Peyer's patch (tissue), 4 donors: ENCODE measurements at regions not wholly inside any gene's neighbourhood (a gene's known extent, or its start where the extent isn't known, plus 50 kb on each side); places are given as distances from the start of the nearest gene placed in this dataset.

Experiments
- DNase-seq, 3 donors: peaks; one replicate each; pipeline ENCODE4 v3.0.0-alpha.2; 2017 to 2019
- H3K27ac ChIP-seq, 4 donors: fragments of 200-600 bp; sonication (generic); one replicate each; pipeline ENCODE4 v1.5.1; 2016 to 2019
- H3K27me3 ChIP-seq, 2 donors: fragments of 200-600 bp; sonication (generic); one replicate each; pipeline ENCODE4 v1.5.1; 2019
- H3K36me3 ChIP-seq, 3 donors: fragments of 200-600 bp; sonication (generic); one replicate each; pipeline ENCODE4 v1.5.1; 2016 to 2019
- H3K4me1 ChIP-seq, 4 donors: fragments of 200-600 bp; sonication (generic); one replicate each; pipeline ENCODE4 v1.5.1; 2016 to 2019
- H3K4me3 ChIP-seq, 4 donors: fragments of 200-600 bp; sonication (generic); 1 replicate in 3 of 4; 2 replicates in 1 of 4; pipeline ENCODE4 v1.5.1; 2016 to 2019; ENCODE audit warnings: mild to moderate bottlenecking in 1 of 4
- H3K9me3 ChIP-seq, 4 donors: fragments of 200-600 bp; sonication (generic); one replicate each; pipeline ENCODE4 v1.5.1; 2016 to 2019; ENCODE audit warnings: mild to moderate bottlenecking in 1 of 4
- CTCF ChIP-seq, 6 experiments: fragments of 450-650 bp in 4 of 6; fragments of 200-600 bp in 2 of 6; sonication (generic) in 1 of 6; IDR thresholded peaks; one replicate each; pipeline ENCODE4 v1.5.1; 2017 to 2019; ENCODE audit warnings: antibody characterized with exemption in 6 of 6, mild to moderate bottlenecking in 3 of 6, moderate library complexity in 1 of 6
- POLR2A ChIP-seq, 2 donors: fragments of 450-650 bp; IDR thresholded peaks; one replicate each; pipeline ENCODE4 v1.5.1; 2017; ENCODE audit warnings: antibody characterized with exemption in 2 of 2, mild to moderate bottlenecking in 2 of 2, moderate library complexity in 2 of 2

GRCh38 chr5:169471021-169471420, 112.6 kb upstream of the SPDL1 start:
- no peaks in the 10 kb centered on the region for H3K9me3 ChIP-seq
- TF ChIP-seq CTCF (IDR thresholded peaks at IDR 0.05): no peak
- no peak for TF ChIP-seq POLR2A (IDR thresholded peaks at IDR 0.05)
- no peak overlapping the region for H3K27ac ChIP-seq
- H3K4me3 ChIP-seq: no peak overlapping the region
- DNase-seq: no peak
- H3K27me3 ChIP-seq: no peaks in the 10 kb centered on the region
- no peaks in the 10 kb centered on the region for H3K36me3 ChIP-seq
- H3K4me1 ChIP-seq: no peaks in the 10 kb centered on the region

GRCh38 chr5:169467041-169467771, 116.4 kb upstream of the SPDL1 start:
- H3K4me3 ChIP-seq: no peak overlapping the region
- no peaks in the 10 kb centered on the region for H3K4me1 ChIP-seq
- no peak for TF ChIP-seq CTCF (IDR thresholded peaks at IDR 0.05)

GRCh38 chr5:169460896-169461295, 122.7 kb upstream of the SPDL1 start:
- Histone ChIP-seq H3K36me3 (no peaks in the 10 kb centered on the region), H3K4me3 (no peak overlapping the region), H3K9me3 (no peaks in the 10 kb centered on the region), H3K4me1 (no peaks in the 10 kb centered on the region), H3K27ac (no peak overlapping the region), H3K27me3 (no peaks in the 10 kb centered on the region)
- TF ChIP-seq CTCF (IDR thresholded peaks at IDR 0.05) (no peak), POLR2A (IDR thresholded peaks at IDR 0.05) (no peak)
- no peak for DNase-seq

More at GRCh38 chr5:169467041-169467771, 116.4 kb upstream of the SPDL1 start:
- no peak overlapping the region for H3K27ac ChIP-seq
- H3K9me3 ChIP-seq: no peaks in the 10 kb centered on the region
- no peaks in the 10 kb centered on the region for H3K36me3 ChIP-seq
- DNase-seq: no peak
- no peaks in the 10 kb centered on the region for H3K27me3 ChIP-seq

GRCh38 chr5:169460123-169460522, 123.5 kb upstream of the SPDL1 start:
- no peaks in the 10 kb centered on the region for H3K9me3 ChIP-seq
- no peak overlapping the region for H3K4me3 ChIP-seq
- no peak for TF ChIP-seq POLR2A (IDR thresholded peaks at IDR 0.05)
- TF ChIP-seq CTCF (IDR thresholded peaks at IDR 0.05): no peak

GRCh38 chr5:169458221-169458620, 125.4 kb upstream of the SPDL1 start:
- H3K9me3 ChIP-seq: no peaks in the 10 kb centered on the region
- TF ChIP-seq CTCF (IDR thresholded peaks at IDR 0.05): no peak
- TF ChIP-seq POLR2A (IDR thresholded peaks at IDR 0.05): no peak
- no peaks in the 10 kb centered on the region for H3K36me3 ChIP-seq
- no peaks in the 10 kb centered on the region for H3K27me3 ChIP-seq
- no peak overlapping the region for H3K4me3 ChIP-seq
- no peaks in the 10 kb centered on the region for H3K4me1 ChIP-seq
- H3K27ac ChIP-seq: no peak overlapping the region
- DNase-seq: no peak

More at GRCh38 chr5:169460123-169460522, 123.5 kb upstream of the SPDL1 start:
- Histone ChIP-seq H3K27ac (no peak overlapping the region), H3K4me1 (no peaks in the 10 kb centered on the region), H3K27me3 (no peaks in the 10 kb centered on the region), H3K36me3 (no peaks in the 10 kb centered on the region)
- DNase-seq: no peak
